ENCODE measurements at regions not wholly inside any gene's neighbourhood (a gene's known extent, or its start where the extent isn't known, plus 50 kb on each side); places are given as distances from the start of the nearest gene placed in this dataset.

- no peak for TF ChIP-seq POLR2A (IDR thresholded peaks at IDR 0.05)
- TF ChIP-seq, protein P1, sequence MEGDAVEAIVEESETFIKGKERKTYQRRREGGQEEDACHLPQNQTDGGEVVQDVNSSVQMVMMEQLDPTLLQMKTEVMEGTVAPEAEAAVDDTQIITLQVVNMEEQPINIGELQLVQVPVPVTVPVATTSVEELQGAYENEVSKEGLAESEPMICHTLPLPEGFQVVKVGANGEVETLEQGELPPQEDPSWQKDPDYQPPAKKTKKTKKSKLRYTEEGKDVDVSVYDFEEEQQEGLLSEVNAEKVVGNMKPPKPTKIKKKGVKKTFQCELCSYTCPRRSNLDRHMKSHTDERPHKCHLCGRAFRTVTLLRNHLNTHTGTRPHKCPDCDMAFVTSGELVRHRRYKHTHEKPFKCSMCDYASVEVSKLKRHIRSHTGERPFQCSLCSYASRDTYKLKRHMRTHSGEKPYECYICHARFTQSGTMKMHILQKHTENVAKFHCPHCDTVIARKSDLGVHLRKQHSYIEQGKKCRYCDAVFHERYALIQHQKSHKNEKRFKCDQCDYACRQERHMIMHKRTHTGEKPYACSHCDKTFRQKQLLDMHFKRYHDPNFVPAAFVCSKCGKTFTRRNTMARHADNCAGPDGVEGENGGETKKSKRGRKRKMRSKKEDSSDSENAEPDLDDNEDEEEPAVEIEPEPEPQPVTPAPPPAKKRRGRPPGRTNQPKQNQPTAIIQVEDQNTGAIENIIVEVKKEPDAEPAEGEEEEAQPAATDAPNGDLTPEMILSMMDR (IDR thresholded peaks at IDR 0.05), result no peak
Observed at GRCh38 chr1:157193219-157193618, 55.0 kb upstream of the ETV3 start.

Measured in lower leg skin (tissue), 3 donors.